ENCODE measurements at regions not wholly inside any gene's neighbourhood (a gene's known extent, or its start where the extent isn't known, plus 50 kb on each side); places are given as distances from the start of the nearest gene placed in this dataset.

DNA sequence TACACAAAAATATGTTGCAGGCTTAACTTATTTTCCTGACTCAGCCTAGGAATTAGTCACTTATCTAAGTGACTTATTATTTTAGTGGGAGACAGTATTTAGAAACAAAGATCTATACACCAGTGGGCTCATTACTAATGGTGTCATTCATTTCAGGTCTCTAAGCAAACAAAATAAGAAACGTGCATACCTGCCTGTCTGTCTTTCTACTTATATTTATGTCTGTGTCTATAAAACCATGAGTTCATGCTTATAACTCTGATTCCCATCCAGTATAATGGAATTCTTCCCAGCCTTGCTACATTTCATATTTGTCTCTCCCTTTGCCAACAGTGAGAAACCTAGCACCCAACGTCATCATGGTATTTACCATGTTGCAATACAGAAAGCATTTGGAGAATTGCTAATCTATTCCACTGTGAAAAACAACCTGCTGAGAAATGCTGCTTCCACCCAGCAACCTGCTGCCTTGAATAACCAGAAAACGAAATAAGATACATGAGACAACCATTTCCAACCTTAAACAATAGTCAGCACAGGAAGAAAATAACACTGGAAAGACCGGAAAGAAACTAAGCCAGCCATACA is 501.0 kb downstream of the GLRX3 start:
- no peak for ATAC-seq
- CTCF ChIA-PET = no interaction called here
- Mint-ChIP-seq H3K4me3 (no peak overlapping the region), H3K27me3 (ENCODE audit: low read depth) (peaks cover 7% of the 10 kb centered on the region), H3K4me1 (ENCODE audit: low read depth) (peaks cover 4% of the 10 kb centered on the region), H3K36me3 (ENCODE audit: low read depth) (no peaks in the 10 kb centered on the region), H3K9me3 (ENCODE audit: insufficient read depth) (no peaks in the 10 kb centered on the region), H3K27ac (no peak overlapping the region)
- POLR2A ChIA-PET = no interaction called here
- no peak for DNase-seq

DNA sequence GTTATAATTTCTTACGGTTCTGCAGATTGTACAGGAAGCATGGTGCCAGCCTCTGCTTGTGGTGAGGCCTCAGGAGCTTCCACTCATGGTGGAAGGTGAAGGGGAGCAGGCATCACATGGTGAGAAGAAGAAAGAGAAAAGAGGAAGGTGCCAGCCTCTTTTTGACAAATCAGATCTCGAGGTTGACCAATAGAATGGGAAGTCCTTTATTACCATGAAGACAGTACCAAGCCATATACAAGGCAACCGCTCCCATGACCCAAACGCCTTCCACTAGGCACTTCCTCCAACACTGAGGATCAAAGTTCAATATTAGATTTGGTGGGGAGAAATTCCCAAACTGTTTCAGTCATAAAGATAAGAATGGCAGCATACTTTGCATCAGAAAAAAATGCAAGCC is 502.8 kb downstream of the GLRX3 start:
- Mint-ChIP-seq H3K4me3 (no peak overlapping the region), H3K36me3 (ENCODE audit: low read depth) (no peaks in the 10 kb centered on the region), H3K27ac (no peak overlapping the region), H3K9me3 (ENCODE audit: insufficient read depth) (no peaks in the 10 kb centered on the region), H3K27me3 (ENCODE audit: low read depth) (peaks cover 7% of the 10 kb centered on the region), H3K4me1 (ENCODE audit: low read depth) (peaks cover 4% of the 10 kb centered on the region)
- ATAC-seq (no peak), DNase-seq (no peak)
- CTCF ChIA-PET = no interaction called here
- POLR2A ChIA-PET = no interaction called here

- H3K4me3 Mint-ChIP-seq = no peak overlapping the region
- no peaks in the 10 kb centered on the region for H3K4me1 Mint-ChIP-seq (ENCODE audit: low read depth)
- CTCF ChIA-PET = no interaction called here
These were observed 506.7 kb downstream of the GLRX3 start for GRCh38 chr10:130642926-130643325.

DNA sequence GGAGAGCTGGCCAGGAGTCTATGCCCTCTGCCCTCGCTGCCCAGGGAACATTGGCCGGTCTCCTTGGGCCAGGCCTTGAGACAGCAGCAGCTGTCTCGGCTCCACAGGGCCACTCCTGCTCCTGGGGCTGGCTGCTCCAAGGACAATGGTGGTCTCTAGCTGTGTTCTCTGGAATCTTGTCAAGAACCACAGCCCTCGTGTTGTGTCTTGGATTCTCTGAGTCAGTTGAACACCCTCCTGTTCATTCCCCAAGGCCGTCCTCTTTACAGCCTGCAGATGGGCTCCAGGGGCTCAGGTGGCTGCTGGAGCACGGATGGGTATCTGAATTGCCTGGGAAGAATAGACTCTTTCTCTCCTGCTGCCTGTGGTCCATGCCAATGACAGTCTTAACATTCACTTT is 511.1 kb downstream of the GLRX3 start:
- no peak for DNase-seq
- Mint-ChIP-seq H3K36me3 (ENCODE audit: low read depth) (no peaks in the 10 kb centered on the region), H3K9me3 (ENCODE audit: insufficient read depth) (peaks cover 8% of the 10 kb centered on the region), H3K4me1 (ENCODE audit: low read depth) (no peaks in the 10 kb centered on the region), H3K27ac (no peak overlapping the region), H3K27me3 (ENCODE audit: low read depth) (no peaks in the 10 kb centered on the region), H3K4me3 (no peak overlapping the region)
- no peak for ATAC-seq
- ChIA-PET CTCF (no interaction called here), POLR2A (no interaction called here)

More at GRCh38 chr10:130642926-130643325, 506.7 kb downstream of the GLRX3 start:
- ATAC-seq (no peak), DNase-seq (no peak)
- Mint-ChIP-seq H3K27me3 (ENCODE audit: low read depth) (no peaks in the 10 kb centered on the region), H3K27ac (no peak overlapping the region), H3K36me3 (ENCODE audit: low read depth) (no peaks in the 10 kb centered on the region), H3K9me3 (ENCODE audit: insufficient read depth) (no peaks in the 10 kb centered on the region)
- POLR2A ChIA-PET = no interaction called here

- DNase-seq (no peak), ATAC-seq (no peak)
- H3K27me3 Mint-ChIP-seq (ENCODE audit: low read depth) = no peaks in the 10 kb centered on the region
- no peaks in the 10 kb centered on the region for H3K4me1 Mint-ChIP-seq (ENCODE audit: low read depth)
- H3K27ac Mint-ChIP-seq = no peak overlapping the region
- ChIA-PET POLR2A (no interaction called here), CTCF (no interaction called here)
- no peaks in the 10 kb centered on the region for H3K36me3 Mint-ChIP-seq (ENCODE audit: low read depth)
- H3K4me3 Mint-ChIP-seq = no peak overlapping the region
- peaks cover 8% of the 10 kb centered on the region for H3K9me3 Mint-ChIP-seq (ENCODE audit: insufficient read depth)
These were observed 512.6 kb downstream of the GLRX3 start for GRCh38 chr10:130648807-130649206.

- H3K9me3 Mint-ChIP-seq (ENCODE audit: insufficient read depth) = peaks cover 8% of the 10 kb centered on the region
- no peaks in the 10 kb centered on the region for H3K36me3 Mint-ChIP-seq (ENCODE audit: low read depth)
- no peak for ATAC-seq
- no peaks in the 10 kb centered on the region for H3K27me3 Mint-ChIP-seq (ENCODE audit: low read depth)
- no peaks in the 10 kb centered on the region for H3K4me1 Mint-ChIP-seq (ENCODE audit: low read depth)
- H3K4me3 Mint-ChIP-seq = no peak overlapping the region
- no peak for DNase-seq
- POLR2A ChIA-PET = no interaction called here
- no peak overlapping the region for H3K27ac Mint-ChIP-seq
- CTCF ChIA-PET = no interaction called here
These were observed 516.4 kb downstream of the GLRX3 start for GRCh38 chr10:130652544-130652943.

DNA sequence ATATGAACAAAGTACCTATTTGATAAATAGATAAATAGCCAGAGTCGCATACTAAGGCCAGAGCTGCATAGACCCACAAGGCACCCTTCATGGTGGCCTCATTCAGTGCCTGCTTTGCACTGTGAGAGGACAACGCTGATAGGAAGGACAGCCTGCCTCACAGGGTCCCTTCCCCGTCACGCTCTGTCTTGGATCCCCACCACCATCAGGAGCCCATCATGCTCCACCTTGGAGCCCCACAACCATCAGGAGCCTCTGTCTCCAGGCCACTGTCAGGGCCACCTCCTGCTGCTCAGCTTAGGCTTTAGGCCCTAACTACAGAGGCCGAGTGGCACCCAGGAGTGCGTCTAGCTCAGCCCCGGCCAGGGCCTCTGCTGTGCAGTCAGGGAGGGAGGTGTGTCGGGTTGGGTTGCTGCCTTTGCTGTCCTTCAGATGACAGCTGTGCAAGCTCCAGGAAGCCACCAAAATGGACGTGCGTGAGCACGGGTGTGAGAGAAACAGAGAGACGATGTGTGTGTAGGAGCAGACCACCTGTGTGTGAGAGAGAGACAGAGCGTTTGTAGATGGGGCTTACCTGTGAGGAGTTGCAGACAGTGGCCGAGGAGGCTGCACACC is 516.9 kb downstream of the GLRX3 start:
- POLR2A ChIA-PET = no interaction called here
- no peaks in the 10 kb centered on the region for H3K36me3 Mint-ChIP-seq (ENCODE audit: low read depth)

DNA sequence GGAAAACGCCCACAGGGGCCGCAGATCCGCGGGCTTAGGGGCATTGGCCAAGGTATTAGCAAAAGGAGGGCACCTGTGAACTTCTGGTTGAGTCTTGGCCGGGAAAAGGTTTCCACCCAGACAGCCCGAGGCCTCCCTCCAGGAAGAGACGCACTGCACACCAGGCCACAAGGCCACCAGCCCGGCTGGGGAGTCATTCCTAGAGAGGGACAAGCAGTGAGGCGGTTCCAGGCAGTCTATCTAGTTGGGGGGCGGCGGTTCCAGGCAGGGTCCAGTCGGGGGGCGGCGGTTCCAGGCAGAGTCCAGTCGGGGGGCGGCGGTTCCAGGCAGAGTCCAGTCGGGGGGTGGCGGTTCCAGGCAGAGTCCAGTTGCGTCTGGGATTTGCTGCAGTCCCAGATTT is 518.5 kb downstream of the GLRX3 start:
- Mint-ChIP-seq H3K9me3 (ENCODE audit: insufficient read depth) (no peaks in the 10 kb centered on the region), H3K4me1 (ENCODE audit: low read depth) (no peaks in the 10 kb centered on the region), H3K27ac (no peak overlapping the region), H3K4me3 (no peak overlapping the region), H3K36me3 (ENCODE audit: low read depth) (no peaks in the 10 kb centered on the region), H3K27me3 (ENCODE audit: low read depth) (no peaks in the 10 kb centered on the region)
- DNase-seq (no peak), ATAC-seq (no peak)
- POLR2A ChIA-PET = no interaction called here
- CTCF ChIA-PET = no interaction called here

More for the DNA sequence above, 516.9 kb downstream of the GLRX3 start:
- H3K4me3 Mint-ChIP-seq = no peak overlapping the region
- H3K27ac Mint-ChIP-seq = no peak overlapping the region
- CTCF ChIA-PET = no interaction called here
- DNase-seq = no peak
- ATAC-seq = no peak
- H3K9me3 Mint-ChIP-seq (ENCODE audit: insufficient read depth) = peaks cover 8% of the 10 kb centered on the region
- no peaks in the 10 kb centered on the region for H3K27me3 Mint-ChIP-seq (ENCODE audit: low read depth)
- no peaks in the 10 kb centered on the region for H3K4me1 Mint-ChIP-seq (ENCODE audit: low read depth)

DNA sequence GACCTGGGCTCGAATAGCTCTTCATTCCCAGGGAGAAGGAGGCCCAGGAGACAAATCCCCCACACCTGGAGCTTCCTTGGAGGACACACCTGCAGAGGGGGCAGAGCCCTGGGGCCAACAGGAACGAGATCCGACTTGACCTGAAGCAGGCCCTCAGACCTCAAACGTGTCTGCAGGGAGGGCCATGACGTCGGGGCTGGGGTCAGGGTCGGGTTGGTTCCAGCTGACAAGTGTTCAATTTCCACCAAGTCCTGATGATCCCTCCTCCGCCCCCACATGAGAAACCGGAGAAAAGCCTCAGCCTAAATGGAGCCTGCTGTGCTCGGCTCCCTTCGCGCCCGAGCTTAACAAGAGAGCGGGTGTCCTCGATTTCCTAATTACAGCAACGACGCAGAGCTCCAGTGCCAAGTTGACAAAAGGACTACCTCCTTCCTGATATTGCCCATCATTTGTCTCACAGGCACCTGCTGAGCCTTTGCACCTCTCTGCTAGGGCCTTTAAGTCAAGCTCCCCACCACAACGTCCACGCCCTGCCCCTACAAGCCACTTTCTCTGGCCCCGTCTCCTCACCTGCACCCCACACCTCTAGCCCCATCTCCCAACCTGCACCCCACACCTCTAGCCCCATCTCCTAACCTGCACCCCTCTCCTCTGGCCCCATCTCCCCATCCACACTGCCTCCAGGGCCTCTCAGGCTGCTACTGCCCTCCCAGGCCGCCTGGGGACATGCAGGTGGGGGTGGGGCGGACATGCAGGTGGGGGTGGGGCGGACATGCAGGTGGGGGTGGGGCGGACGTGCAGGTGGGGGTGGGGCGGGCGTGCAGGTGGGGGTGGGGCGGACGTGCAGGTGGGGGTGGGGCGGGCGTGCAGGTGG is 519.4 kb downstream of the GLRX3 start:
- H3K27me3 Mint-ChIP-seq (ENCODE audit: low read depth) = no peaks in the 10 kb centered on the region
- no peaks in the 10 kb centered on the region for H3K9me3 Mint-ChIP-seq (ENCODE audit: insufficient read depth)
- CTCF ChIA-PET = no interaction called here
- no peak overlapping the region for H3K4me3 Mint-ChIP-seq
- POLR2A ChIA-PET = no interaction called here
- no peaks in the 10 kb centered on the region for H3K36me3 Mint-ChIP-seq (ENCODE audit: low read depth)
- H3K4me1 Mint-ChIP-seq (ENCODE audit: low read depth) = no peaks in the 10 kb centered on the region
- no peak overlapping the region for H3K27ac Mint-ChIP-seq
- ATAC-seq = no peak
- no peak for DNase-seq

DNA sequence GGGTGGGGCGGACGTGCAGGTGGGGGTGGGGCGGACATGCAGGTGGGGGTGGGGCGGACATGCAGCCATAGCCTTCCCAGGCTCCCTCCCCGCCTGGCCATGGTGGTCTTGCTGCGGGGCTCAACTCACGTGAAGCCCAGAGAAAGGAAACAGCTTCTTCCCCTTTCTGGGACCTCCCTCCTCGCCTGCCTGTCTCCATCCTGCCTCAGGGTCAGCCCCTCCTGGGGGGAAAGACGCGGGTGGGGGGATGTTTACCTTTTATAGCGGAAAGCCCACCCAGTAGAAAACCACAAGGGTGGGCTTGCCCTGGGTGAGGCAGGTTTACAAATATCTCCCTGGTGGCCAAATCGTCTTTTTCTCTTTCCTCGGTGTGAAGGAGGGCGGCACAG is 520.0 kb downstream of the GLRX3 start:
- Mint-ChIP-seq H3K27ac (no peak overlapping the region), H3K4me3 (no peak overlapping the region), H3K36me3 (ENCODE audit: low read depth) (no peaks in the 10 kb centered on the region), H3K4me1 (ENCODE audit: low read depth) (no peaks in the 10 kb centered on the region), H3K9me3 (ENCODE audit: insufficient read depth) (no peaks in the 10 kb centered on the region), H3K27me3 (ENCODE audit: low read depth) (no peaks in the 10 kb centered on the region)
- DNase-seq (no peak), ATAC-seq (no peak)
- CTCF ChIA-PET = no interaction called here
- POLR2A ChIA-PET = no interaction called here

- ChIA-PET POLR2A (no interaction called here), CTCF (no interaction called here)
- no peaks in the 10 kb centered on the region for H3K27me3 Mint-ChIP-seq (ENCODE audit: low read depth)
- no peaks in the 10 kb centered on the region for H3K4me1 Mint-ChIP-seq (ENCODE audit: low read depth)
- no peak overlapping the region for H3K4me3 Mint-ChIP-seq
- no peaks in the 10 kb centered on the region for H3K36me3 Mint-ChIP-seq (ENCODE audit: low read depth)
- no peak overlapping the region for H3K27ac Mint-ChIP-seq
- no peak for DNase-seq
- ATAC-seq = no peak
- H3K9me3 Mint-ChIP-seq (ENCODE audit: insufficient read depth) = no peaks in the 10 kb centered on the region
These were observed 520.5 kb downstream of the GLRX3 start for GRCh38 chr10:130656582-130657133.

DNA sequence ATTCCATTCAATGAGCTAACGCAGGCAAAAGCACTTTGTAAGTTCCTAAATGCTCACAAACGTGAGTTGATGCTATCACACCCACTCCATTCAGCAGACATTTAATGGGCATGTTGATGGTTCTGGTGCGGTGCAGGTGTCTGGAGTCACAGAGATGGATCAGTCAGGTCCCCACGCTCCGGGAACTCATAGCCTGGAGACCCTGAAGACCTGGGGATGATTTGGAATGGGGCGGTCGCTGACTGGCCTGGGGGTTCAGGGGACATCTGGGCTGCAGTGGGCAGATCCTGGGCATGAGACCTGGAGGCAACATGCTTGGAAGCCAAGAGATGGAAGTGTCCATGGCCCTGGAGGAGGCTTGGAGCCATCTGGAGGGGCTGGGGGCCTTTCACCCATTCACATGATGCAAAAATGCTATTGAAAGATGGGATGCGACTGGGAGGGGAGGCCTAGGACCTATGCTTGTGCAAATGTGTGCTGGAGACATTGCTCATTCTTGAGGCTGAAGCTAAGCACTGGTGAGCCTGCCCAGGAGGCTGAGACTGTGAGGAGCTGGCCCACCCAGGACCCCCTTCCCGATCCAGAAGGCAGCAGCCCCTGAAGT is 522.6 kb downstream of the GLRX3 start:
- CTCF ChIA-PET = no interaction called here
- no peak for ATAC-seq
- Mint-ChIP-seq H3K4me1 (ENCODE audit: low read depth) (no peaks in the 10 kb centered on the region), H3K36me3 (ENCODE audit: low read depth) (no peaks in the 10 kb centered on the region), H3K9me3 (ENCODE audit: insufficient read depth) (no peaks in the 10 kb centered on the region), H3K27ac (no peak overlapping the region), H3K27me3 (ENCODE audit: low read depth) (no peaks in the 10 kb centered on the region), H3K4me3 (no peak overlapping the region)
- no peak for DNase-seq
- POLR2A ChIA-PET = no interaction called here

Data from activated CD8-positive, alpha-beta T cell treated with anti-CD3 and anti-CD28 coated beads, Interleukin-2, amount 10 ng/mL, durations not matched to agents 7 days and 5 days (primary cell).